GM19238 (cell line): ENCODE measurements at regions not wholly inside any gene's neighbourhood (a gene's known extent, or its start where the extent isn't known, plus 50 kb on each side); places are given as distances from the start of the nearest gene placed in this dataset.
"Not testable (repeated sequence)": the region's sequence is repeated elsewhere in the genome, so short reads cannot be mapped to it uniquely, and the experiment has no call there.

ENCODE experiments used
- DNase-seq: peaks from one replicate; pipeline ENCODE4 v3.0.0; 2011; ENCODE audit warnings: low spot score; ENCODE audit not compliant: insufficient read length

- no peak for DNase-seq
Observed at GRCh38 chr13:85132986-85133385, 666.2 kb downstream of the SLITRK6 start.

- DNase-seq, result not testable (repeated sequence)
Observed at GRCh38 chr13:85123501-85123900, 675.7 kb downstream of the SLITRK6 start.

GRCh38 chr13:85108356-85108755, 690.9 kb downstream of the SLITRK6 start:
- no peak for DNase-seq

GRCh38 chr13:85099245-85099644, 700.0 kb downstream of the SLITRK6 start:
- no peak for DNase-seq

GRCh38 chr13:85095418-85096272, 703.6 kb downstream of the SLITRK6 start:
- no peak for DNase-seq

GRCh38 chr13:85093808-85094207, 705.4 kb downstream of the SLITRK6 start:
- DNase-seq, result no peak

GRCh38 chr13:85091631-85092234, 707.5 kb downstream of the SLITRK6 start:
- no peak for DNase-seq

GRCh38 chr13:85089186-85089585, 710.0 kb downstream of the SLITRK6 start:
- DNase-seq, result no peak

GRCh38 chr13:85080691-85081090, 718.5 kb downstream of the SLITRK6 start:
- no peak for DNase-seq

- DNase-seq, result no peak
Observed at GRCh38 chr13:85076343-85076742, 722.9 kb downstream of the SLITRK6 start.

- no peak for DNase-seq
Observed at GRCh38 chr13:85074543-85075313, 724.5 kb downstream of the SLITRK6 start.

- DNase-seq, result no peak
Observed at GRCh38 chr13:85068231-85068630, 731.0 kb downstream of the SLITRK6 start.

- no peak for DNase-seq
Observed at GRCh38 chr13:85040215-85040614, 759.0 kb downstream of the SLITRK6 start.

GRCh38 chr13:85031771-85032170, 767.4 kb downstream of the SLITRK6 start:
- DNase-seq, result no peak

GRCh38 chr13:85028035-85028434, 771.2 kb downstream of the SLITRK6 start:
- no peak for DNase-seq

GRCh38 chr13:85019121-85019520, 780.1 kb downstream of the SLITRK6 start:
- DNase-seq, result no peak

GRCh38 chr13:85013006-85013405, 786.2 kb downstream of the SLITRK6 start:
- DNase-seq, result no peak

GRCh38 chr13:85009447-85009846, 789.8 kb downstream of the SLITRK6 start:
- no peak for DNase-seq

GRCh38 chr13:84999252-84999651, 800.0 kb downstream of the SLITRK6 start:
- no peak for DNase-seq

- no peak for DNase-seq
Observed at GRCh38 chr13:84998681-84999080, 800.5 kb downstream of the SLITRK6 start.

GRCh38 chr13:84997858-84998257, 801.4 kb downstream of the SLITRK6 start:
- DNase-seq, result no peak

GRCh38 chr13:84994582-84994981, 804.6 kb downstream of the SLITRK6 start:
- no peak for DNase-seq
